SU-DHL-6 (cell line): ENCODE measurements at regions not wholly inside any gene's neighbourhood (a gene's known extent, or its start where the extent isn't known, plus 50 kb on each side); places are given as distances from the start of the nearest gene placed in this dataset.

Experiments used
- H2AFZ ChIP-seq: fragments of 200-600 bp; sonication (generic); 2 replicates; pipeline ENCODE4 v1.6.1; 2014; ENCODE audit warnings: low read depth, mild to moderate bottlenecking, moderate library complexity, mixed read lengths, antibody characterized with exemption, low read length; ENCODE audit not compliant: severe bottlenecking
- H3F3A ChIP-seq: fragments of 200-600 bp; shearing (Covaris generic); 2 replicates; pipeline ENCODE4 v1.6.0; 2016; ENCODE audit warnings: antibody characterized with exemption, mild to moderate bottlenecking; ENCODE audit not compliant: insufficient read depth
- H3K27ac ChIP-seq: fragments of 200-600 bp; sonication (generic); 2 replicates; pipeline ENCODE4 v1.5.1; 2016; ENCODE audit warnings: low read depth, mild to moderate bottlenecking, low read length, moderate library complexity, mixed read lengths
- H3K27me3 ChIP-seq: fragments of 200-600 bp; sonication (generic), shearing (Covaris generic); 2 replicates; pipeline ENCODE4 v1.6.0; 2014; ENCODE audit warnings: mild to moderate bottlenecking, low read length
- H3K36me3 ChIP-seq: fragments of 200-600 bp; sonication (generic); 2 replicates; pipeline ENCODE4 v1.6.1; 2014; ENCODE audit warnings: mild to moderate bottlenecking, low read length, mixed read lengths
- H3K4me2 ChIP-seq: fragments of 300-600, 200-600 bp; shearing (Covaris generic), sonication (generic); 2 replicates; pipeline ENCODE4 v1.6.0; 2014; ENCODE audit warnings: low read length, low read depth, mild to moderate bottlenecking; ENCODE audit not compliant: poor library complexity, severe bottlenecking
- H3K4me3 ChIP-seq: fragments of 200-600 bp; sonication (generic); 2 replicates; pipeline ENCODE4 v1.5.1; 2014; ENCODE audit warnings: antibody characterized with exemption, low read length, mild to moderate bottlenecking, mixed read lengths; ENCODE audit not compliant: insufficient read depth, poor library complexity, severe bottlenecking
- H3K79me2 ChIP-seq: fragments of 200-600 bp; sonication (generic); 2 replicates; pipeline ENCODE4 v1.6.1; 2014; ENCODE audit warnings: mild to moderate bottlenecking, low read length, moderate library complexity; ENCODE audit not compliant: insufficient read depth
- H3K9ac ChIP-seq: fragments of 200-600 bp; sonication (generic); 2 replicates; pipeline ENCODE4 v1.7.0; 2014; ENCODE audit warnings: mild to moderate bottlenecking, low read length
- H3K9me2 ChIP-seq: fragments of 200-600 bp; sonication (generic); replicated peaks from 2 replicates; pipeline ENCODE4 v1.6.1; 2014; ENCODE audit warnings: low read length; ENCODE audit not compliant: insufficient read depth
- H3K9me3 ChIP-seq: fragments of 200-600 bp; sonication (generic); 2 replicates; pipeline ENCODE4 v1.6.1; 2014; ENCODE audit warnings: low read length, mixed read lengths; ENCODE audit not compliant: insufficient read depth
- H4K20me1 ChIP-seq: fragments of 200-600 bp; sonication (generic); 2 replicates; pipeline ENCODE4 v1.6.1; 2014; ENCODE audit warnings: low read depth, mild to moderate bottlenecking, antibody characterized with exemption, low read length, moderate library complexity, mixed read lengths
- EZH2phosphoT487 ChIP-seq: fragments of 200-600 bp; sonication (generic), shearing (Covaris generic); conservative IDR thresholded peaks from 2 replicates; pipeline ENCODE4 v1.6.1; 2018; ENCODE audit warnings: mild to moderate bottlenecking, antibody characterized with exemption, low read length, moderate library complexity, mixed read lengths
- TF ChIP-seq, protein P1 (sequence below): fragments of 200-600 bp; sonication (generic); IDR thresholded peaks from one replicate; pipeline ENCODE4 v1.5.1; 2017; ENCODE audit warnings: antibody characterized with exemption, mild to moderate bottlenecking, low read length, moderate library complexity; ENCODE audit not compliant: insufficient read depth, poor library complexity, severe bottlenecking

DNA sequence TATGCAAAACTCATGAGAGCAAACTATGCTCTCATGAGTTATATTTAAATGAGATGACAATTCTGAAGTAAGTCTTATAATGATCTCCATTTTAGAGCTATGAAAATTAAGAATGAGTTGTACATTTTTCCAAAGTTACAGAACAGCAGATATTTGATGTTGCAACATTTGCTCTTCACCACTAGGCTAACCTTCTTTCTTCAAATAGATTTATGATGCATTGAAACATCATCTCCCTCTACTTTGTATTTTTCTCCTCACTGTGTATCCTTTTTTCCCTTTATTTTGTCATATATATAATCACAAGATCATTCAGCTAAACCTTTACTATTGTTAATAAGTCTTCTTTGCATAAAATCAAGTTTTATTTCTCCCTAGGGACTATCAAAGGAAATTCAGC lies 497.7 kb upstream of the TYRP1 start:
- H3K9ac ChIP-seq = no peak overlapping the region
- no peaks in the 10 kb centered on the region for H3K79me2 ChIP-seq
- TF ChIP-seq, protein P1, sequence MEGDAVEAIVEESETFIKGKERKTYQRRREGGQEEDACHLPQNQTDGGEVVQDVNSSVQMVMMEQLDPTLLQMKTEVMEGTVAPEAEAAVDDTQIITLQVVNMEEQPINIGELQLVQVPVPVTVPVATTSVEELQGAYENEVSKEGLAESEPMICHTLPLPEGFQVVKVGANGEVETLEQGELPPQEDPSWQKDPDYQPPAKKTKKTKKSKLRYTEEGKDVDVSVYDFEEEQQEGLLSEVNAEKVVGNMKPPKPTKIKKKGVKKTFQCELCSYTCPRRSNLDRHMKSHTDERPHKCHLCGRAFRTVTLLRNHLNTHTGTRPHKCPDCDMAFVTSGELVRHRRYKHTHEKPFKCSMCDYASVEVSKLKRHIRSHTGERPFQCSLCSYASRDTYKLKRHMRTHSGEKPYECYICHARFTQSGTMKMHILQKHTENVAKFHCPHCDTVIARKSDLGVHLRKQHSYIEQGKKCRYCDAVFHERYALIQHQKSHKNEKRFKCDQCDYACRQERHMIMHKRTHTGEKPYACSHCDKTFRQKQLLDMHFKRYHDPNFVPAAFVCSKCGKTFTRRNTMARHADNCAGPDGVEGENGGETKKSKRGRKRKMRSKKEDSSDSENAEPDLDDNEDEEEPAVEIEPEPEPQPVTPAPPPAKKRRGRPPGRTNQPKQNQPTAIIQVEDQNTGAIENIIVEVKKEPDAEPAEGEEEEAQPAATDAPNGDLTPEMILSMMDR = no peak
- no peak for TF ChIP-seq EZH2phosphoT487
- no peaks in the 10 kb centered on the region for H3K9me2 ChIP-seq
- no peaks in the 10 kb centered on the region for H3K36me3 ChIP-seq
- H3K4me3 ChIP-seq = no peak overlapping the region
- no peaks in the 10 kb centered on the region for H3K9me3 ChIP-seq
- no peak overlapping the region for H3K27ac ChIP-seq
- no peak overlapping the region for H3K4me2 ChIP-seq
- H4K20me1 ChIP-seq = no peaks in the 10 kb centered on the region
- H3F3A ChIP-seq = no peaks in the 10 kb centered on the region
- H2AFZ ChIP-seq = no peak overlapping the region
- H3K27me3 ChIP-seq = no peaks in the 10 kb centered on the region

DNA sequence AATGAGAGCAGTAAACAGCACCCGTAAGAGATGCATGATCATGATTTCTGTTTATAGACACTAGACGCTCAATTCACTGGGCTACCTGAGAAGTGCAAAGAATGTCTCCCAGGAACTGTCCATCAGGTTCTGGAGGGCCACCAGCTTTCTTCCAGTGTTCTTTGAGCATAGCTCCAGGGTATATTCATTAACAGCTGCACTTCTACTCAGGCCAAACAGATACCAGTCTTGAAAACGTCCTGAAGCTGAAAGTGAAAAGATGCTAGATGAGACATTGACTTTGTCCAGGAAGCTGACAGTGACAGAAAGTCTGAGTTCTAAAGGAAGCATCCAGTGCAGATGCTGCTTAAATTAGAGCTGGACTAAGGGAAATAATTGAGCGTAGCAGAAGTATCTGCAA lies 488.7 kb upstream of the TYRP1 start:
- no peaks in the 10 kb centered on the region; the same call in 1 of the 2 replicates for H3K36me3 ChIP-seq
- H3K4me3 ChIP-seq = no peak overlapping the region
- H2AFZ ChIP-seq = no peak overlapping the region
- H3K9me2 ChIP-seq = 0 out of 2 replicates have a peak, but pooled peaks cover 3% of the 10 kb centered on the region
- H3K27me3 ChIP-seq = no peaks in the 10 kb centered on the region
- H3K9me3 ChIP-seq = 0 out of 2 replicates have a peak, but pooled peaks cover 4% of the 10 kb centered on the region
- TF ChIP-seq EZH2phosphoT487 = no peak
- TF ChIP-seq, protein P1 = no peak
- no peak overlapping the region for H3K9ac ChIP-seq
- no peak overlapping the region for H3K4me2 ChIP-seq
- no peak overlapping the region for H3K27ac ChIP-seq
- no peaks in the 10 kb centered on the region for H3F3A ChIP-seq
- H3K79me2 ChIP-seq = no peaks in the 10 kb centered on the region
- no peaks in the 10 kb centered on the region for H4K20me1 ChIP-seq

DNA sequence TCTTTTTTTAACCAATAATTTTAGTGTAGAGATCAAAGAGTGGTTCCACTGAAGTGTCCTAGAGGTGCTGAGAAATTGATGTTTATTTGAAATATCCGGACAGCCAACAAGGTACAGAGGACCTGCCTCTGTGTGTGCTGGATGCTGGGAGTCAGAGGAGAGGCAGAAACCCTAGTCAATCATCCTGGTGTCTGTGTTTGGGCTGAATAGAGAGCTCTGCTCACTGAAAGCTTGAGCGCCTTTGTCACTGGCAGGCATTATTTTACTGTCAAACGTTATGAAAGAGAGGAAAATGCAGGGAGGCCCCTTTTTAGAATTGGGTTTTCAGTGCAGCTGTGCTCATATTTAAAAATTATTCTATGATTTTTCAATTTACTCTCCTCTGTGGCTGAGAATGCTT lies 480.3 kb upstream of the TYRP1 start:
- Histone ChIP-seq H3K9ac (no peak overlapping the region), H3F3A (no peaks in the 10 kb centered on the region), H2AFZ (no peak overlapping the region), H3K27ac (no peak overlapping the region), H3K27me3 (no peaks in the 10 kb centered on the region), H3K4me3 (no peak overlapping the region), H3K9me2 (no peaks in the 10 kb centered on the region), H3K9me3 (no peaks in the 10 kb centered on the region), H3K79me2 (no peaks in the 10 kb centered on the region), H3K4me2 (no peak overlapping the region), H4K20me1 (no peaks in the 10 kb centered on the region), H3K36me3 (no peaks in the 10 kb centered on the region)
- TF ChIP-seq, protein P1 = no peak
- no peak for TF ChIP-seq EZH2phosphoT487

DNA sequence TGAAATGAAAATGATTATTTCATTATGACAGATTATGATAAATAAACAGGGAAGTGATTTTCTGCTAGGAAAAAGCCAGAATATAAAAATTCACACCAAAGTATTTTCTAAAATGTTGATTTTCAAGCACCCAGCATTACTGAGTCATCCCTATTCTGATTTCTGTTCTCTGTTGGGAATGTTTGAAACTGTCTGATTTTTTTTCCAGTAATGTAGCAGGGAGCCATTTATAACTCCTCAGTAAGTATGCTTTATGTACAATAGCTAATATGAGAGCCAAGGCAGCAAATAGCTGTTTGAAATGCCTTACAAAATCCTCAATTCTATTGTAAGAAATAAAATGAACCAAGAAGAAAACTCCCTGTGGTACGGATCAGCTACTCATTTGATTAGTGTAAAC lies 471.7 kb upstream of the TYRP1 start:
- no peak overlapping the region for H2AFZ ChIP-seq
- no peaks in the 10 kb centered on the region for H3K79me2 ChIP-seq
- no peak overlapping the region for H3K4me2 ChIP-seq
- no peaks in the 10 kb centered on the region for H3K9me3 ChIP-seq
- no peak overlapping the region for H3K27ac ChIP-seq
- no peaks in the 10 kb centered on the region for H3K27me3 ChIP-seq
- no peaks in the 10 kb centered on the region for H3K36me3 ChIP-seq
- TF ChIP-seq EZH2phosphoT487 = no peak
- TF ChIP-seq, protein P1 = no peak
- H3K9ac ChIP-seq = no peak overlapping the region
- no peak overlapping the region for H3K4me3 ChIP-seq
- H3F3A ChIP-seq = no peaks in the 10 kb centered on the region
- H3K9me2 ChIP-seq = no peaks in the 10 kb centered on the region
- H4K20me1 ChIP-seq = no peaks in the 10 kb centered on the region
